ENCODE measurements at regions not wholly inside any gene's neighbourhood (a gene's known extent, or its start where the extent isn't known, plus 50 kb on each side); places are given as distances from the start of the nearest gene placed in this dataset.

DNA sequence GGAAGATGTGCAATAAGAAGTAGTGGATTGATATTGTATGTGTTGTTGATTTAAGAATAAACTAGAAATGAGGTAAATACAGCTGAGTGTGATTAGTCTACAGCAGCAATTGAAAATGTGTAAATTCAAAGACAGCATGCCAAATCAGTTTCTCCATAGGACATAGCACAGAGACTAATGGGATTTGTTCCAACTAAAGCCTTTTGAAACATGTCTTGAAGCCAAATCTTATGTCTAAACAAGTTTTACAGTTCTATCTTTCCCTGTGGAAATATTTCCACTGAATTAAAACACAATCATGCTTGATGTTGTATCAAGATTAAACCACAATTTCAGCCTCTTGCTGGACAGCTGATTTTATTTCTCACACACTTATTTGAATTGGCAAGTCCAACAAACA is 497.4 kb upstream of the FAM47C start:
- Histone ChIP-seq H4K20me1 (replicated peaks; ENCODE audit: insufficient read depth) (no peaks in the 10 kb centered on the region), H3K4me2 (no peak overlapping the region), H3K9me2 (ENCODE audit: insufficient read depth) (no peaks in the 10 kb centered on the region), H3K36me3 (ENCODE audit: insufficient read depth) (no peaks in the 10 kb centered on the region), H3F3A (replicated peaks; ENCODE audit: low read depth) (no peaks in the 10 kb centered on the region), H3K4me3 (no peak overlapping the region), H2AFZ (no peak overlapping the region), H3K4me1 (ENCODE audit: insufficient read depth) (no peaks in the 10 kb centered on the region), H3K27me3 (ENCODE audit: insufficient read depth) (no peaks in the 10 kb centered on the region), H3K27ac (ENCODE audit: low read depth) (no peak overlapping the region), H3K79me2 (replicated peaks; ENCODE audit: insufficient read depth) (no peaks in the 10 kb centered on the region)
- H3K4me3 Mint-ChIP-seq: no peak overlapping the region
- TF ChIP-seq ETS1 (IDR thresholded peaks at IDR 0.05): no peak
- TF ChIP-seq, protein P1, sequence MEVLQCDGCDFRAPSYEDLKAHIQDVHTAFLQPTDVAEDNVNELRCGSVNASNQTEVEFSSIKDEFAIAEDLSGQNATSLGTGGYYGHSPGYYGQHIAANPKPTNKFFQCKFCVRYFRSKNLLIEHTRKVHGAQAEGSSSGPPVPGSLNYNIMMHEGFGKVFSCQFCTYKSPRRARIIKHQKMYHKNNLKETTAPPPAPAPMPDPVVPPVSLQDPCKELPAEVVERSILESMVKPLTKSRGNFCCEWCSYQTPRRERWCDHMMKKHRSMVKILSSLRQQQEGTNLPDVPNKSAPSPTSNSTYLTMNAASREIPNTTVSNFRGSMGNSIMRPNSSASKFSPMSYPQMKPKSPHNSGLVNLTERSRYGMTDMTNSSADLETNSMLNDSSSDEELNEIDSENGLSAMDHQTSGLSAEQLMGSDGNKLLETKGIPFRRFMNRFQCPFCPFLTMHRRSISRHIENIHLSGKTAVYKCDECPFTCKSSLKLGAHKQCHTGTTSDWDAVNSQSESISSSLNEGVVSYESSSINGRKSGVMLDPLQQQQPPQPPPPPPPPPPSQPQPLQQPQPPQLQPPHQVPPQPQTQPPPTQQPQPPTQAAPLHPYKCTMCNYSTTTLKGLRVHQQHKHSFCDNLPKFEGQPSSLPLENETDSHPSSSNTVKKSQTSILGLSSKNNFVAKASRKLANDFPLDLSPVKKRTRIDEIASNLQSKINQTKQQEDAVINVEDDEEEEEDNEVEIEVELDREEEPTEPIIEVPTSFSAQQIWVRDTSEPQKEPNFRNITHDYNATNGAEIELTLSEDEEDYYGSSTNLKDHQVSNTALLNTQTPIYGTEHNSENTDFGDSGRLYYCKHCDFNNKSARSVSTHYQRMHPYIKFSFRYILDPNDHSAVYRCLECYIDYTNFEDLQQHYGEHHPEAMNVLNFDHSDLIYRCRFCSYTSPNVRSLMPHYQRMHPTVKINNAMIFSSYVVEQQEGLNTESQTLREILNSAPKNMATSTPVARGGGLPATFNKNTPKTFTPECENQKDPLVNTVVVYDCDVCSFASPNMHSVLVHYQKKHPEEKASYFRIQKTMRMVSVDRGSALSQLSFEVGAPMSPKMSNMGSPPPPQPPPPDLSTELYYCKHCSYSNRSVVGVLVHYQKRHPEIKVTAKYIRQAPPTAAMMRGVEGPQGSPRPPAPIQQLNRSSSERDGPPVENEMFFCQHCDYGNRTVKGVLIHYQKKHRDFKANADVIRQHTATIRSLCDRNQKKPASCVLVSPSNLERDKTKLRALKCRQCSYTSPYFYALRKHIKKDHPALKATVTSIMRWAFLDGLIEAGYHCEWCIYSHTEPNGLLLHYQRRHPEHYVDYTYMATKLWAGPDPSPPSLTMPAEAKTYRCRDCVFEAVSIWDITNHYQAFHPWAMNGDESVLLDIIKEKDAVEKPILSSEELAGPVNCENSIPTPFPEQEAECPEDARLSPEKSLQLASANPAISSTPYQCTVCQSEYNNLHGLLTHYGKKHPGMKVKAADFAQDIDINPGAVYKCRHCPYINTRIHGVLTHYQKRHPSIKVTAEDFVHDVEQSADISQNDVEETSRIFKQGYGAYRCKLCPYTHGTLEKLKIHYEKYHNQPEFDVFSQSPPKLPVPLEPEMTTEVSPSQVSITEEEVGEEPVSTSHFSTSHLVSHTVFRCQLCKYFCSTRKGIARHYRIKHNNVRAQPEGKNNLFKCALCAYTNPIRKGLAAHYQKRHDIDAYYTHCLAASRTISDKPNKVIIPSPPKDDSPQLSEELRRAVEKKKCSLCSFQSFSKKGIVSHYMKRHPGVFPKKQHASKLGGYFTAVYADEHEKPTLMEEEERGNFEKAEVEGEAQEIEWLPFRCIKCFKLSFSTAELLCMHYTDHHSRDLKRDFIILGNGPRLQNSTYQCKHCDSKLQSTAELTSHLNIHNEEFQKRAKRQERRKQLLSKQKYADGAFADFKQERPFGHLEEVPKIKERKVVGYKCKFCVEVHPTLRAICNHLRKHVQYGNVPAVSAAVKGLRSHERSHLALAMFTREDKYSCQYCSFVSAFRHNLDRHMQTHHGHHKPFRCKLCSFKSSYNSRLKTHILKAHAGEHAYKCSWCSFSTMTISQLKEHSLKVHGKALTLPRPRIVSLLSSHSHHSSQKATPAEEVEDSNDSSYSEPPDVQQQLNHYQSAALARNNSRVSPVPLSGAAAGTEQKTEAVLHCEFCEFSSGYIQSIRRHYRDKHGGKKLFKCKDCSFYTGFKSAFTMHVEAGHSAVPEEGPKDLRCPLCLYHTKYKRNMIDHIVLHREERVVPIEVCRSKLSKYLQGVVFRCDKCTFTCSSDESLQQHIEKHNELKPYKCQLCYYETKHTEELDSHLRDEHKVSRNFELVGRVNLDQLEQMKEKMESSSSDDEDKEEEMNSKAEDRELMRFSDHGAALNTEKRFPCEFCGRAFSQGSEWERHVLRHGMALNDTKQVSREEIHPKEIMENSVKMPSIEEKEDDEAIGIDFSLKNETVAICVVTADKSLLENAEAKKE (CRISPR knock-in tag; IDR thresholded peaks at IDR 0.05): no peak
- H3K4me1 Mint-ChIP-seq: no peaks in the 10 kb centered on the region
- DNase-seq (ENCODE audit: low spot score) (no peak), ATAC-seq (no peak)
- H3K36me3 Mint-ChIP-seq (ENCODE audit: low read depth): peaks cover 15% of the 10 kb centered on the region
- no peaks in the 10 kb centered on the region for H3K27me3 Mint-ChIP-seq (ENCODE audit: insufficient read depth, low read depth, poor library complexity)
- H3K9me3 Mint-ChIP-seq: peaks cover 30% of the 10 kb centered on the region
- no peak overlapping the region for H3K27ac Mint-ChIP-seq

GRCh38 chrX:36528661-36529060 is 479.5 kb upstream of the FAM47C start:
- Histone ChIP-seq H3F3A (replicated peaks; ENCODE audit: low read depth) (no peaks in the 10 kb centered on the region), H3K4me2 (no peak overlapping the region), H3K36me3 (ENCODE audit: insufficient read depth) (no peaks in the 10 kb centered on the region), H3K4me1 (ENCODE audit: insufficient read depth) (no peaks in the 10 kb centered on the region), H3K4me3 (no peak overlapping the region), H3K27ac (ENCODE audit: low read depth) (no peak overlapping the region), H2AFZ (no peak overlapping the region), H3K27me3 (ENCODE audit: insufficient read depth) (no peaks in the 10 kb centered on the region), H3K9me2 (ENCODE audit: insufficient read depth) (no peaks in the 10 kb centered on the region), H3K79me2 (replicated peaks; ENCODE audit: insufficient read depth) (no peaks in the 10 kb centered on the region), H4K20me1 (replicated peaks; ENCODE audit: insufficient read depth) (no peaks in the 10 kb centered on the region)
- H3K36me3 Mint-ChIP-seq (ENCODE audit: low read depth): no peaks in the 10 kb centered on the region
- H3K4me1 Mint-ChIP-seq: no peaks in the 10 kb centered on the region
- no peak overlapping the region for H3K4me3 Mint-ChIP-seq
- DNase-seq (ENCODE audit: low spot score) (no peak), ATAC-seq (no peak)
- H3K27ac Mint-ChIP-seq: no peak overlapping the region
- H3K9me3 Mint-ChIP-seq: no peaks in the 10 kb centered on the region
- H3K27me3 Mint-ChIP-seq (ENCODE audit: insufficient read depth, low read depth, poor library complexity): no peaks in the 10 kb centered on the region
- TF ChIP-seq JUNB (IDR thresholded peaks at IDR 0.05; ENCODE audit: unreplicated experiment) (no peak), EZH2 (IDR thresholded peaks at IDR 0.05; ENCODE audit: low read depth, unreplicated experiment) (no peak), NANOG (IDR thresholded peaks at IDR 0.05; ENCODE audit: borderline replicate concordance) (no peak), STAT1 (IDR thresholded peaks at IDR 0.05; ENCODE audit: unreplicated experiment) (no peak), ZNF331 (CRISPR knock-in tag; IDR thresholded peaks at IDR 0.05; ENCODE audit: low read depth) (no peak), EZH2phosphoT487 (IDR thresholded peaks at IDR 0.05; ENCODE audit: unreplicated experiment) (no peak), POLR2AphosphoS5 (IDR thresholded peaks at IDR 0.05; ENCODE audit: low read depth) (no peak), ETS1 (IDR thresholded peaks at IDR 0.05) (no peak), CREB1 (CRISPR knock-in tag; IDR thresholded peaks at IDR 0.05; ENCODE audit: low read depth) (no peak), REST (IDR thresholded peaks at IDR 0.05; ENCODE audit: unreplicated experiment) (no peak)
